NCI-H146 (cell line): ENCODE measurements at regions not wholly inside any gene's neighbourhood (a gene's known extent, or its start where the extent isn't known, plus 50 kb on each side); places are given as distances from the start of the nearest gene placed in this dataset.
A peak's percentile ranks its signal among the peaks of the same experiment; 100 is the strongest.

Experiments
- DNase-seq: peaks from one replicate; lab custom pipeline; 2025; lab: John Stamatoyannopoulos, UW

DNA sequence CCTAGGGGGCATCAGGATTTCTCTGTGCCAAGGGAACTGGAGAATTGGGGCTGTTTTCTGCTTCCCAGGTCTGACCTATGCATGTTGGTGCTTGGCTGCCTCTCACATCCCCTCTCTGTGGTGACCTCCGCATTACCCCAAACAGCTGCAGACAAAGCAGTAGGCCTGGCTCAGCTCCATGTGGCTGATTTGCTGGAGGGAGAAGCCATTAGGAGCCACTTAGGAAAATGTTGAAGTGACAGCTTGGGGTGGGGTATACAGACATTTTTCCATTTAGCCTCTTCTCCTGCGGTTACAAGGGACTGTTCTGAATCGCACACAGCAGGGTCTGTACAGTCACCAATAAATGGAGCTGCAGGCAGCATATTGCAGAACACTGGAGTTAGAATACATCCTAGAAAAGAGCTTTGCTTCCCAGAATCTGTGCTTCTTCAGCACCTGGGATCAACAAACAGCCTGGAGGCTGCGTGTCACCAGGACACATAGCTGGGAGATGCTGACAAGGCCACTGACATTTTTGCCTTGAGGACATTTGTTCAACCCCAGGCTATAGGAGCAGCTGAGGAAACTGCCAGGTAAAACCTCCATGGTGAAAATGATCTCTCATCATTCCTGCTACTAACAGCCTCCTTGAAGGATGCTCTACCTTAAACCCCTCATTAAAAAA lies 335.3 kb downstream of the DIRAS2 start:
- DNase-seq: peak; percentile 65

DNA sequence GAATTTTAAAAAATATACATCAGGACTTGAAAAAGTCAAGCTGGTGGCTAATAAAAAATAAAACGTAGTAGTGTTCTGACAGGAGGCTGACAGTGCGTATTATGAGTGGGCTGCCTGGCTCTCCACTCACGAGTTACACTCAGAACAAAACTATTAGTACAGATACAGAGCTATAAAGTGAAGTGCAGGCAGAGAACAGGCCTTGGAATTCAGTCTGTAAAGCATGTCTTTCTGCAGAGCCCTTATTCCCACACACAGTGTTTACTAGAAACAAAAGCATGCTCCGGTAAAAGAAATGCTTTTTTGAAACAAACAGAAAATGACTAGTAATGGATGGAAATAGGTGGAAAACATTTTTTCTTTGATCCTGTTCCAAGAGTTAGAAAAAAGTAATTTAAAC lies 334.7 kb downstream of the DIRAS2 start:
- no peak for DNase-seq

DNA sequence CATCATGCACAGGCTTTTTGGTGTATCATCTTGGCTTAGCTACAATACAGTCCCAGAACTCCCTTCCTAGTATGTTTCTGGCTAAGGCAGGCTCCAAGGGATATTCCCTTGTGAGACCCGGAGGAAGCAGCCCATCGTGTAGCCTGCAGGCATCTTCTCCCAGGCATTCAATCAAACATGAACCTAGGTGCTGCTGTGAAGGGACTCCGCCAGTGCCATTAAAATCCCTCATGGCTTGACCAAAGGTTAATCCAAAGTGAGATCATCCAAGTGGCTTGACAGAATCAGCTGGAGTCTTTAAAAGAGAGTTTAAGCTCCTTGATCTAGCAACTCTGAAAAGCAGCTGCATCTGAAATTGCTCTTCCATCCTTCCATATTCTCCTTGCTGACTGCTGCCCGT lies 333.9 kb downstream of the DIRAS2 start:
- no peak for DNase-seq

DNA sequence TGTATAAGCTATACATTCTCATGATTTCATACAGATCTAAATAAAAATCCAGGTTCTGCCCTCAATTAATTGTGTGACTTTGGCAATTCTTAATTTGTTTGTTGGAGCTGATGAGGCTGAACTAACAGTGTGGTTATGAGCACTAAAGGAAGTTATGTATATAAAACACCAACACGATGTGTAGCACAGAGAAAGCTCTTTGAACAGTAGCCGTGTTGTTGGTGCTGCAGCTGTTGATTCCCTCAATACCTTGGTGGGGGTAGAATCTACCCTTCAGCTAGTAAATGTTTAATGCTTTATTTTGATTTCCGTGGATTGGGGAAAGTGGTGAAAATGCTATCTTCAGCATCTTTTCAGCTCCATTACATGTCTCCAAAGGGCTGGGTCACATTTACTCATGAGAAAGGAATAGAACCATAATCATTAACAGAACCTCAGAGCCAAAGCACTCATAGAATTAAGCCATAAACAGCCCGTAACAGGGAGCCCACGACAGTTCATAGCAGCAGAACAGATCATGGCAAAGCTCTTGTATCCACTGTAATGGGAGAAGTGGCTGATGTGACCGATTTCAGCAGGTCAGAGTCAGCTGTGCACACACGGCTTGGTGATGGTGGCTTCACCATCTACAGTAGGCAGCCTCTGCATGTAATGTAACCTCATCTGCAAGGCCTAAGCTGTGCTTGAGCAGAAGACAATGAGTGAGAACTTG lies 332.7 kb downstream of the DIRAS2 start:
- DNase-seq: peak; percentile 15

- no peak for DNase-seq
Measured at GRCh38 chr9:90310521-90310876, 332.1 kb downstream of the DIRAS2 start.

DNA sequence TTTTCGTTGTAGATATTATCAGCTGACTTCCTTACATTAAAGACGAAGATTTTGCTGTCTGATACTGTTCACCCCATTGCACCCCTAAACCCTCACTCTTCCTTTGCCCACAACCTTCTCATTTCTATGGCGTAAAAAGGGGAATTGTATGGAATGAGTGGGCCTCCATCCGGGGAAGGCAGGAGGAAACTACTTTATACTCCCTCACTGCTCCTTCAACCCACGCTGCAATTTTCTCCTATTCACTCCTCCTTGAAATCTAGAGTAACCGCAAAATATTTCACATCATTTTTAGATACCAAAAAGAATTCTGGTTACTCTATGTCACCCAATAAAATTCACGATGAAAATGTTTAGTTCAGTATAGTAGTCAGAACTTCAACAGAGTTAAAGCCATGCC lies 330.8 kb downstream of the DIRAS2 start:
- DNase-seq: no peak

DNA sequence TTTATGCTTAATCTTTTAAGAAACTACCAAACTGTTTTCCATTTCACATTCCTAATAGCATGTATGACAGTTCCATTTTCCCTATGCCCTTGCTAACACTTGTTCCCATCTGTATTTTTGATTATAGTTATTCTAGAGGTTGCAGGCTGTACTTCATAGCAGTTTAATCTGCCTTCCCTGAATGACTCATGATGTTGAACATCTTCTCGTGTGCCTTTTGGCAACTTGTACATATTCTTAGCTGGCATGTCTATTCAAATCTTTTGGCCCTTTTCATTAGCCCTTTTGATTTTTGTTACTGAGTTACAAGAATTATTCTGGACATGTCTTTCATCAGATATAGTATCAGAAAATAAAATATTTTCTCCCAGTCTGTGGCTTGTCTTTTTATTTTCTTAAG lies 320.3 kb downstream of the DIRAS2 start:
- no peak for DNase-seq

GRCh38 chr9:90325913-90326653 lies 316.5 kb downstream of the DIRAS2 start:
- DNase-seq: no peak

DNA sequence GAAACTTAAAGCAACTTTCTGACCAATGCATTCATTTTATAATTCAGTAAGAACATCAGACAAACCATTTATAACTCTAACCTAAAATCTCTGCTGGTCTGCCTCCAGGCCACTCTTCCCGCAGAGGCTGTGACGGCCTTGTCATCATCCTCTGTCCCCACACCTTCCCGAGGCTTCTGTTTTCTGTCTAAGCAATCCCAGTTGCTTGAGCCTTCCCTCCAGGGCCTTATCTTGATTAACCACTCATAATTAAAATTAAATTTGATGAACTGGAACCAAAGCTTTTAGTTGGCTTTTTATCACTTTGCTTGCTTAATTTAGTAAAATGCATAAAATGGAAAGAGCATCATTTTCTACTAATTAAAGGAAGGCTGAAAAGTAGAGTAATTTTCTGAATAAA lies 312.4 kb downstream of the DIRAS2 start:
- no peak for DNase-seq

DNA sequence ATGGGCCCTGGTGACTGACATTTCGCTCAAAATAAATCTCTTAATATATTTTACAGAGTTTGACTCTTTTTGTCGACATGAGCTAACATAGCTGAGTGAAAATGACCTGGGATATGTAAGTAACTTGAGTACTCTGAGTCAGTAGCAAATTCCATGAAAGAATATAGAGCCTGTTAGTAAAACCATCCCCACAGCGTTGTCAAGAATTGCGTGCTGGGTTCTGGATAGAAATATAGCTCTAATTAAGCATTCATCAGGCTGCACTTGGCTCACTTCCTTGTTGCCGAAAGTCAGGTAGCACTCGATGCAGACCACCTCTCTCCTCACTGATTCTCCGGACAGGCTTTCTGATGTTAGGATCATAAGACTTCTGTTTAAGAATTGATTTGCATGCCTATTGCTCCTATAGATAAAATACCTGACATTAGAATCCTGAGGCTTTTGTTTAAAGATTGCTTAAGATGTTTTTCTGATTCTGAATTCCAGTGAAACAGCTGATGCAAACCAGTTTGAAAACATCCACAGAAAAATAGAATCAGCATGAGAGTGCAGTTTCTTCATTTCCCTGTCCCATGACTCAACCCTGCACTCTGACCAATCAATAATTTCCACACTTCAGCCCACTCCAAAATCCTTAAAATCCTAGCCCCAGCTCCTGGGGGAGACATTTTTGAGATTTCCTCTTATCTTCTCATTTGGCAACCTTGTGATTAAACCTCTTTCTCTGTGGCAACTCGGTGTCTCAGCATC lies 310.6 kb downstream of the DIRAS2 start:
- DNase-seq: no peak

- DNase-seq: no peak
Measured at GRCh38 chr9:90333226-90333625, 309.4 kb downstream of the DIRAS2 start.

GRCh38 chr9:90340421-90340820 lies 302.2 kb downstream of the DIRAS2 start:
- DNase-seq: no peak

- no peak for DNase-seq
Measured at GRCh38 chr9:90342607-90343006, 300.0 kb downstream of the DIRAS2 start.

- peak; percentile 87 for DNase-seq
Measured at GRCh38 chr9:90343366-90343765, 299.3 kb downstream of the DIRAS2 start.

DNA sequence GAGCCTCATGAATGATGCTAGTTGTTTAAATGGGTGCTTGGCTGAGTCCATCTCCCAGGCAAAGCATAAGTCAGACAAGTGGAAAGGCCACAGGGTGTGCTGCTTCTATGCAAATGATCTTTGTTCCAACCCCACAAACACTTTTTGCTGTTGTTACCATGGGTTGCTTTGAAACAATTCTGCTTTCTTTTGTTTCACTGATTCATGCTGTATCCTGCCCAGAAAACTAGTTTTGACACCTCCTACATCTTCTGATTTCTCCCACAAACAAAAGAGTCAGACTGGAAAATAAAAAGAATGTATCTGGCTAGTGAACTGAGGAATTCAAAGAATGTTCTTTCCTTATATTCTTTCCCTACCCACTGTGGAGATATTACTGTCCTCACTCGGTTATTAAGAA lies 298.6 kb downstream of the DIRAS2 start:
- peak; percentile 12 for DNase-seq

DNA sequence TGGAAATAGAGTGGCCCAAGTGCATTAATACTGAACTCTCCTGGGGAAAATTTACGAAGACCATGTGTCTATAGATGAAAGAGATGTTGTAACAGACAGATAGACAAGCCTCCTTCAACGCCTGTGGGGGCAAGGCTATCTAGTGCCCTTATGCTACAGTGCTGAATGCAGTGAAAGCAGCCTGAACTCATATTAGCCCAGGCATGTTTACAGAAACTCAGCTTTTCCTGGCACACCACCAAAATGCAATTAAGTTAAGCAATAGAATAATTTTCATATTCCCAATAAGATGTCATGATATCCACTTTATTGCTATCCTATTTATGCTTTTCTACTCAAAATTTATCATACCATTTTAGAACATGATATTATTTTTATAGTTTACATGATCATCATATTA lies 277.0 kb downstream of the DIRAS2 start:
- DNase-seq: no peak

DNA sequence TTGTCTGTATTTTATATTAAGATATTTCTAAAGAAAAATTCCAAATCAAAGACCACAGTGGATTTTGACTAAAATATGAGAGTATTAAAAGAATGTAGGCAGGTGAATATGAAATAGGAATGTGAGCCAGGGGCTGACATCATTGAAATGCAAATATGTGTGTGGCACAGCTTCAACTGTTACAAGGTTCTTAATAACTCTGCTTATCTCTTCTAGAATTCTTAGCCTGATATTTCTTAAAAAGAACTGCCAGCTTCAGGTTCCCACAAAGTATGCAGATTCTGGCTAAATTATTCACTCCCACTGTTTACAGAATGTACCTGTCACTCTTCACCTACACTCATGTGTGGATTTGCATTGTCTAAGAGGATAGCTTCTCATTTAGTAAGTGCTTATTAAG lies 274.4 kb downstream of the DIRAS2 start:
- DNase-seq: no peak

DNA sequence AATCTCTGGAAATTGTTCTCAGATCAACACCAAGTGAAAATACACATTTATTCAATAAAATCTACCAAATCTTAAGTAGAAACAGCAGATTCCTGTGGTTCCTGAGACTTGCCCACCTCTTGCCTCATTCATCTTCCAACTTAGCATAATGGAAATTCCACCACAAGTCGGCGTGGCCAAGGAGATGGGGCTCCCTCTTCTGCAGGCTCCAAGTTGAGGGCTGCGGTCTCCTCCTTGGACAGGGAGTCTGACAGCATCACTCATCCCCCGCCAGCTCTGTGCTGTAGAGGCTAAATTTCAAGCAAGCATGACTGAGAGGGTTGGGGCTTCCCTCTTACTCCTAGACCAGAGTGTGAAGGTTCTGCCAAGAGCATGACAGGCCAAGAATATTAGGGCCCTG lies 273.7 kb downstream of the DIRAS2 start:
- DNase-seq: no peak

GRCh38 chr9:90379771-90380170 lies 262.9 kb downstream of the DIRAS2 start:
- DNase-seq: no peak

DNA sequence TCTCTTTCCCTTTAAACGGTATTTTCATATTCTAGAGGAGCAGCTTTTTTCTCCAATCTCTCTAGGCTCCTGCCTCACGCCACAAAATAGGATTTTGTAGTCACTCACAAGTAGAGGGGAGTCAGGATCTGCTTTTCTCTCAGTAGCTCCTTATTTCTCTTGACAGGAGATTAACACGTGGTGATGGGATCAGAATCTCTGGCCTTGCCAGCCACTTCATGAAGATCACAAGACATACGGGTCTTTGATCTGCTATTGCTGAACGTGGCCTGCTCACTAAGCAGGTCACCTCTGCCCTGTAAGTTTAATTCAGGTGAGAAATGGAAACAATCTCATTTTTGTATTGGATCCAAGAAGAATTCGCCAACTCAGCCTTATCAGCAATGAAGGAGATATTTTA lies 257.5 kb downstream of the DIRAS2 start:
- no peak for DNase-seq

DNA sequence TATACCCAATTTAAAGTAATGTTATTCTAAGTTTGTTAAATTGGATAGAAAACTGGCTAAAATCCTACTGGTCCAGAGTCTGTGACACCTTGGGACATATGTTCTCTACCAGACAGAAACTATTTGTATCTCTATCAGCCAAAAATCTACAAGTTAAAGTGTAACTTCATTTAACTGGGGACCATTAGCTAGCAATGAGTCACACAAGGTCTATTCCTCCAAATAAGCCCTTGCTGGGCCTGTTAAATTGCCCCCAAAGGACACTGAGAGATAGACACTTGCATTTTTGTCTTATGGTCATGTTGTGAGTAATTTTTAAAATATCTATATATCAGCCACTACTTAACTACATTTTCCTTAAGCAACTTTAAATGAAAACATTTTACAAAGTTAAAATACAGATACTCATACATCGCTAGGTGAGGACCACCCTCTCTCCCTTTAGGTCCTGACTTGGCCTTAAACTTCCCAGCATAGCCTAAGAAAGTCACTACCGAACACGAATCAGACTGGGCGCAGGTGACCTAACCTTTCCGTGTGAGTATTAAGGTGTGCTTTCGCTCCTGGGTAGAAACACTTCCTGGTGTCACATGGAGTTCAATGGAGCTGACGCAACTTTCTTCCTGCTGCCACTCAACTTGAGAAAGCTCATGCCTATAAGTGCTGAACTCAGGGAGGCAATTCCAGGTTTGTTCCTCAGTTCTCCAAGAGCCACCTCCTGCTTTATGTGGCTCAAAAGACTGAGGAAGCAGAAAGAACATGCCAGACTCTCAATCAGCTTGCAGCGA lies 249.1 kb downstream of the DIRAS2 start:
- no peak for DNase-seq

DNA sequence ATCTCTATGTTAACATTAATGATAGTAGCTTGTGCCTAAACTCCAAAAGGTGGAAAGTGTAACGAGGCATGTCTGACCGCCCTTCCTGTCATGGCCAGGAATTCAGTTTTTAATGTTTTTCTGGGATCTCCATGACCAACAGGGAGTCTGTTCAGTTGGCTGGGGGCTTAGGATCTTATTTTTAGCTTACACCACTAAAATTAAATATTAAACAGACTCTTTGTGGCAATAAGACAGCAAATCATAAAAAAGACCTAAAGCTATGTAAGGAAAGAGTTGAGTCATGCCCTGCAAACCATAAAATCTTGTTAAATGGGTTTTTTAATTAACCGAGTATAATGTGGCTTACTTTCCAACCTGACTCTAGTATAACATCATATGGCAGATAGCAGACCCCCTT lies 247.8 kb downstream of the DIRAS2 start:
- no peak for DNase-seq
